HG03175 (cell line): ENCODE measurements at regions not wholly inside any gene's neighbourhood (a gene's known extent, or its start where the extent isn't known, plus 50 kb on each side); places are given as distances from the start of the nearest gene placed in this dataset.
A peak's percentile ranks its signal among the peaks of the same experiment; 100 is the strongest.

Experiments
- ATAC-seq: cut with Tn5 transposase; IDR thresholded peaks from one replicate; pipeline ENCODE4 v1.9.1; 2021; ENCODE audit warnings: mild to moderate bottlenecking, moderate library complexity; ENCODE audit not compliant: unreplicated experiment

DNA sequence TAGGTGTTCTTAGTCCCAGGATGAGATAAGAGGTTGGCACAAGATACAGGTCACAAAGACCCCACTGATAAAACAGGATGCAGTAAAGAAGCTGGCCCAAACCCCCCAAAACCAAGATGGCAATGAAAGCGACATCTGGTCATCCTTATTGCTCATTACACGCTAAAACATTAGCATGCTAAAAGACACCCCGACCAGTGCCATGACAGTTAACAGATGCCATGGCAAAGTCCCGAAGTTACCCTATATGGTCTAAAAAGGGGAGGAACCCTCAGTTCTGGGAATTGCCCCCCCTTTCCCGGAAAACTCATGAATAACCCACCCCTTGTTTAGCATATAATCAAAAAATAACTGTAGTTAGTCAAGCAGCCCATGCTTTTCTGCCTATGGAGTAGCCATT lies 251.1 kb downstream of the SLC4A3 start:
- no peak for ATAC-seq

DNA sequence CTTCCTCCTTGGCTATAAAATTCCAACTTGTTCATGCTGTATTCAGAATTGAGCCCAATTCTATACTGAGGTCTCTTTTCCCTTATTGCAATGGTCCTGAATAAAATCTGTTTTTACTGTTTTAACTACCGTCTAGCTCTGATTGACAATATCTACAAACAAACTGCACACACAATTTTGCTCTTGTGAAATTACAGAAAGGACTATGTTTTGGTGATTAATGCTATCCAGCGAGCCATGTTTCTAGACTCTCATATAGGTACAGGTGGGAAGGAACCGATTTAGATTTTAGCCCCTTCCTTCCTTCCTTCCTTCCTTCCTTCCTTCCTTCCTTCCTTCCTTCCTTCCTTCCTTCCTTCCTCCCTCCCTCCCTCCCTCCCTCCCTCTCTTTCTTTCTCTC lies 254.4 kb downstream of the SLC4A3 start:
- no peak for ATAC-seq

DNA sequence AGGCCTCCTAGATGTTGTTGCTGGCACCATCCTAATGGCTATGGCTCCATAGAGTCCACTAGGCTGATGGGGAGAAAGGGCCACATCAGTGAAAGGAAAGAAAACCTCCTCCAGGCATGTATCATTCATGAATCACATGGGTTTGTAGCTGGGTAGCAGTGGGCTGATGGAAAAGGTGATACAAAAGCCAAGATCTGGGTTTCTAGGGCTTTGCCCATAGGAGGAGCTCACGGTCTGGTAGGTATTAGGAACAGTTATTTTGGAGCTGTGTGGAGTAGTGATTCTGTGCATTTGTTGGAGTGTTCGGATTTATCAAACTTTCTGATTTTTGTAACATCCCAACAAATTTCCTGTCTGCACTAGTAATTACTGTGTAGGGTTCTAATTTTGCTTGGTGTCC lies 259.2 kb downstream of the SLC4A3 start:
- ATAC-seq, result no peak

DNA sequence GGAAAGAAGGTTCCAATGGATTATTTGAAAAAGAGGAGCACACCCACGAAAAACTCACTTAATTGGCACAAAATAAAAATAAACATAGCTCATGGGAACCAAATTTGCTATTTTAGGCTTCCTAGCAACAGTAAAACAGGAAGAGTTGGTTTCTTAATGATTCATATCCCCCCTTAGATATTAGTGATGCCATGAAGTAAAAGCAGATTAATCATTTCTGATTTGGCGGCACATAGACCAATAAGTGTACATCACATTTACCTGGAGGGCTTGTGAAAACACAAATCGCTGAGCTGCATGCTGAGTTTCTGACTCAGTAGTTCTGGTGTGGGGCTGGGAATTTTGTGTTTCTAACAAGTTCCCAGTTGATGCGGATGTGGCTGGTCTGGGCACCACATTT lies 260.4 kb downstream of the SLC4A3 start:
- no peak for ATAC-seq

DNA sequence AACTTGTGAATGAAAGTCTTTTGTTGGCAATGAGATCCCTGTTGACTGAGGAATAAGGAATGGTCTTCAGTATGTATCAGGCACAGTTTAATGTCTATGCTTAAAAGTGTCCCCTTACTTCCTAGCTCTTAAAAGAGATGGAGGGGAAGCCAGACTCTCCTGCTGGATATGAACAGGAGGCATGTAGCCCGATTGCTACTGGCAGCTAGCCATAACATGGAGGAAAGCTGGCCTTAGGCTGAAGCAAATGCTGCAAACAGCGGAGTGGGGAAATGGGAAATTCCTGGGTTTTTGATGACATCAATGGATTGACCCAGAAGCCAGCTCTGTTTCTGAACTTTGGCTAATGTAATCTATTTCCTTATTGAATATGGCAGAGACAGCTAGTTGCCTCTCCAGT lies 266.1 kb downstream of the SLC4A3 start:
- no peak for ATAC-seq

DNA sequence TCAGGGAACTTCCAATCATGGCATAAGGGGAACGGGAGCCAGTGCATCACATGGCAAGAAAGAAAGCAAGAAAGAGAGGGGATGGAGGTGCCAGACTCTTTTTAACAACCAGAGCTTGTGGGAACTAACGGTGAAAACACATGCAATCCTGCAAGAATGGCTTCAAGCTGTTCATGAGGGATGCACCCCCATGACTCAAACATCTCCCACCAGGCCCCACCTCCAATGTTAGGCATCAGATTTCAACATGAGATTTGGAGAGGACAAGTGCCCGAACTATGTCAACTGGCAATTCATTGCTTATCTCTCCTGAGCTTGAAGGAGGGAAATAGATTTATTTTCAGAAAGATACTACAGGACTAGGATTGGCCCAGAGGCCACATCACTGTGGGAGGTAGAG lies 270.0 kb downstream of the SLC4A3 start:
- no peak for ATAC-seq

DNA sequence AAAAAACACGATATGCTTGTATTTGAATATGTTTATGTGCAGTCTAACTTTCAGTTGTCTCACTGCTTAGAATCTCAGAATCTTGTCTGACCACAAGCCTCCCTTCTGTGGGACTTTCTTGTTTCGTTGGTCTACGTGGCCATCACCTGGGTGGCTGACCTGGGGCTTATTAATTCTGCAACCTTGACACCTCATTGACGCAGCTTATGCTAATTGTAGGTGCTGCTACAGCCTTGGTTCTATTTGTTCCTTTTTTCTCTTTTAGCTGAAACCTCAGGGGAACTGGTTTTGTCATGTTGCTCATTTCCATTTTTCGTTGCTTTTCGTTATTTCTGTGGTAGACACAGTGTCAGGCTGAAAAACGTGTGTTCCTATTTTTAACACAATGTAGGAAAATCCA lies 273.7 kb downstream of the SLC4A3 start:
- peak; percentile 50 for ATAC-seq

DNA sequence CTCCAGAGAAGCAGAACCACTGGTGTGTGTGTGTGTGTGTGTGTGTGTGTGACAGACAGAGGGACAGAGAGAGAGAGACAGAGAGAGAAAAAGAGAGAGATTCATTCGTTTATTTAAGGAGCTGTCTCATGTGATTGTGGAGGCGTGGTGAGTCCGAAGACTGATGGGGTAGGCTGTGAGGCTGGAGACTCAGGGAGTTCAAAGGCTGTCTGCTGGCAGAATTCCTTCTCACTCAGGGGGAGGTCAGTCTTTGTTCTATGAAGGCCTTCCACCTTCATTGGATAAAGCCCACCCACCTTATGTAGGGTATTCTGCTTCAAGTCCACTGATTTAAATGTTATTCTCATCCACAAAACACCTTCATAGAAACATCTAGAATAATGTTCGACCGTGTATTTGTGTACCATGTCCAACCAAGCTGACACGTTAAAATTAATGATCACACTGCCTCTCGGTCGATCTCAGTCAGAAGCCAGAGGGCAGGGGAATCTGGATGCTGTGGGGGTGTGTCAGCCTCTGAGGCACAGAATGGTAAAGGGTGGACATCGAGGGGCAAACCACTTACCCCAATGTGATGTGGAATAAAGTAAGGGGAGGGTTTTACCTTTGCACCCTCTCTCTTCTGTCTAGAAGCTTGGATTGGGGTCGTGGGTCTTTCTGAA lies 275.6 kb downstream of the SLC4A3 start:
- no peak for ATAC-seq

DNA sequence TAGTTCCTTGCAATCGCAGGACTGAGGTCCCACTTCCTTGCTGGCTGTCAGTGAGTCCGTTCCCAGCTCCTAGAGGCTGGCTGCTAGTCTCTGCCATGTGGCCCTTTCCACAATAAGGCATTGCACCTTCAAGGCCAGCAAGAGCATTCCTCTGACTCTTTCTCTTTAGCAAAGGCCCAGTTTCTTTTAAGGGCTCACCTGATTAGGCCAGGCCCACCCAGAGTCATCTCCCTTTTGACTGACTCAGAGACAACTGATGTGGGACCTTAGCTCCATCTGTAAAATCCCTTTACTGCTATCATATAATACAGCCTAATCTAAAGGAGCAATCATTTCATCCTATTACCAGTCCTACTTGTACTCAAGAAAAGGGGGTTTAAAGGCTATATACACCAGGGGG lies 278.2 kb downstream of the SLC4A3 start:
- ATAC-seq, result no peak

DNA sequence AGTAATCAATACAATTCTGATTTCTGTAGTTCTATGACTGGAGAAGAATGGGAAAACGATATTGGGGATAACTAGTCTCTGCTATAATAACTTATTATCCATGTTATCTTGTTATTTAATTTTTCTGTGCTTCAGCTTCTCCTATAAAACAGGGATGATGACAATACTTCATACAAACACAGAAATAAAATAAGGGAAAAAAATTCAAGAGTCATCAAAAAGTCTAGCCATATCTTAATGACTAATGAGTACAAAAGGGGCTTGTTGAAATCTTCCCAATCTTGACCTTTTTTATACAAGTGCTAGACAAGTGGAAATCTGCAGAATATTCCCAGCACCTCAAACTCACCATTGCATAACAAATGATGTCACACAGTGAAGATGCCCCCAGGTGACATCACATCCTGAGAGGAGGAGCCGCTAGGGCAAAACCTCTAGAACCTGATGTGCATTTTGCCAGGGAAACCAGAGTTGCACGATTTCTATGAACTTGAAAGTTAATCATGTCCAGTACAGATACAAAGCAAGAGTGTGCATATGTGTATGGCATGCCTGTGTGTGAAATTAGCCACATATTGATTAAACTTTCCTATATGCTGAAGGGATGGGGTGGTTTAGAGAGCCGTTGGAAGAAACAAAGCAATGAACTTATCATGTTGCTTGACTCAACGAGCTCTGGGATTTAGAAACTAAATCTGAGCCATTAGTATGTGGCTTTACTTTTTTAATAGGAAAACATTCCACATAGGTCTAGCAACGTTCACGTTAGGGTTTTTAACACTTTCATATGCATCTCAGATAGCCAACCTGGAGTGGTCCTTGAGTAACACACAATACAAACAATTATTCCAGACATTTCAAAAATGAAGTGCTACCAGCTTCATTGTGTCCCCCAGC lies 278.9 kb downstream of the SLC4A3 start:
- no peak for ATAC-seq

DNA sequence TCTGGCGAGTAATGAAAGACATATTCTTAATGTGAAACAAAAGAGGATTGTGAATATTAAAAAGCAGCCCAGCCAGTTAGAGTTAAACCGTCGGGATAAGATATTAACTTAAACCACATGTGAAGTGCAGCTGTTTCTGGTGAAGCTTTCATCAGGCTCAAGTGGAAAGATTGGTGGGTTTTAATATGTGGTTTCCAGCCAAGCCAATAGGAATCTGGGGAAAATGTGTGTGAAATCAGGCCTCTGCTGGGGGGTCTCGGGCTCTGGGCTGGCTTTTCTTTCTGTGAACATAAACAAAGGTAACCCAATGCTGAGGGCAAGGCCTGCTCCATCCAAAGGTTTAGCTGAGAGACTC lies 279.6 kb downstream of the SLC4A3 start:
- no peak for ATAC-seq

DNA sequence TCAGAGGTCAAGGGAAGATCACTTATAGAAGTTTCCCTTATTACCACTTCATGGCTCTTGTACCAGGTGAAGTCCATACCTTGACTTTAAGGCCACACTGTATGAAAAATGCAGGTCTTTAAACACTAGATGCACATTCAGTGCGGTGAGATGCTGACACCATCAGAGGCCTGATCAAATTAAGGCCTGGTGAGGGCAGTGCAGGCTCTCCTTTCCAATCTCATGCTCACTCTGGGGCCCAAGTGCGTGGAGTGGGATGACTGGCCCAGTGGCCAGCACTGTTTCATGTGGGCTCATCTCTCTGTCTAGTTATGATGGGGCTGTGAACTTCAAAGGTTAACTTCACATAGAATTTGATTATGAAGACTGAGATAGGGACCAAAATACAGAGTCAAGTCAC lies 281.1 kb downstream of the SLC4A3 start:
- no peak for ATAC-seq

DNA sequence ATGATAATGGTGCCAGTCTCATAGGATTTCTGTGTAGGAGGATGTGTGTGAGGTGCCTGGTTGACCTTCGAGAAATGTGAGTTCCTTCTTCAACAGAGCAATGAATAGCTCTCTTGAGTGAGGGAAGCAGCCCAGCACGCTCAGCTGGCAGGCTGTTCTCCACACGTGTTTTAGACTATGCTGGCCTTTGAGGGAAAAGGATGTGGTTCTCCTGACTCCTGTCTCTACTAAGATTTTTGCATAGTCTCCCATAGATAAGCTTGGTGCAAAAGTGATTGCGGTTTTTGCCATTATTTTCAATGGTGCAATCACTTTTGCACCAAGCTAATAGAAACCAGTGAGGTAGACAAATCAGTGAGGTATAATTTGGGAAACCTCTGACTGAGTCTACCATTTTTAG lies 284.1 kb downstream of the SLC4A3 start:
- no peak for ATAC-seq

DNA sequence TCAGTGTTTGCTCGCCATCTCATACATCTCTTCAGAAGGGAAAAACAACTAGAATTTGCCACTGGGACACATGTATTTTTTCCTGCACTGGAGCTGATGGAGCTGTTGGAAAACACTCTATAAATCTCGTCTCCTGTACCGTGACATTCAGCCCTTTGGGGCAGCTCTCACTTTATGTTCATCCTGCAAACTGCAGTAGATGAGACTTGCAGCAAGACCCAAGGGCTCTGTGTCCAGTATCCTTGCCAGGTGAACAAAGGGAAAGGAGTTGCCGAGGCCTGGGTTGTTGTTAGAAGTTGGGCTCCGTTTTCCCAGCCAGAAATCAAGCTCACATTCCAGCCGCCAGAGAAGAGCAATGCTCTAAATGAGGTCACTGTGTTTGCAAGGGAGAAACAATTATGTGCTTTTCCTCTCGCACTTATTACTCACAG lies 285.1 kb downstream of the SLC4A3 start:
- ATAC-seq, result no peak

DNA sequence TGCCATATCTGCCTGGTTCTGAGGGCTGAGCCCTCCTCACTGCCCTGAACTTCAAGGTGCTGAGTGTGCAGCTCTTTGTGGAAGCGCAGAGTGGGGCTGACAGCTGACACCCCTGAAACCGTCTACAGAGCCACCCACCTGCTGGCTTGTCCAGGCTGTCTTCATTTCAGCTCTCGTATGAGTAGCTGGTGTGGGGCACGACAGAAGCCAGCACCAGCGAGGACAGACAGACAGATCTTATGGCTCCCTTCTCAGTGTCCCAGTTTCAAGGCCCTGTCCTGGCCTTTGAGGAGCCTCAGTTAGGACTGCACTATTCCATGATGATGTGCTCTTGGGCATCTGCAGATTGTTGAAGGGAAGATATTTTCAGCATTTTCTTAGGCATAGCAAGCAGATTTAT lies 287.1 kb downstream of the SLC4A3 start:
- no peak for ATAC-seq

DNA sequence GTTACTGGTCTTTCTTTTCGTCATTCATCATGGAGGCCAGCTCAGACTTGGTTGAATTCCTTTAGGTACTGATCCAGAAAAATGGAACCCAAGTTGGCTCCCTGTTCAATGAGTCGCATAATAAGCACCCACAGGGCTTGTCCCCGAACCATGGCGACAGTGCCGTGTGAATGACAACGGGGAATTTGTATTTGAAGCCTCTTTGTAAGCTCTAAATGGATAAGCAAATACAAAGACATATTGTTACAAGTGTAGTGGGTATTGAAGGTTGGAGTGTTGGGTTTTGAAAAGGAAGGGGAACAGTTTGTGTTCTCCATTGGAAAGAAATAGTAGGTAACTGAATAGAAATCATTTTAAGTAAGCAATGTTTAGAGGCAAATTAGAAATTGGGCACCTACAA lies 288.9 kb downstream of the SLC4A3 start:
- ATAC-seq, result no peak

DNA sequence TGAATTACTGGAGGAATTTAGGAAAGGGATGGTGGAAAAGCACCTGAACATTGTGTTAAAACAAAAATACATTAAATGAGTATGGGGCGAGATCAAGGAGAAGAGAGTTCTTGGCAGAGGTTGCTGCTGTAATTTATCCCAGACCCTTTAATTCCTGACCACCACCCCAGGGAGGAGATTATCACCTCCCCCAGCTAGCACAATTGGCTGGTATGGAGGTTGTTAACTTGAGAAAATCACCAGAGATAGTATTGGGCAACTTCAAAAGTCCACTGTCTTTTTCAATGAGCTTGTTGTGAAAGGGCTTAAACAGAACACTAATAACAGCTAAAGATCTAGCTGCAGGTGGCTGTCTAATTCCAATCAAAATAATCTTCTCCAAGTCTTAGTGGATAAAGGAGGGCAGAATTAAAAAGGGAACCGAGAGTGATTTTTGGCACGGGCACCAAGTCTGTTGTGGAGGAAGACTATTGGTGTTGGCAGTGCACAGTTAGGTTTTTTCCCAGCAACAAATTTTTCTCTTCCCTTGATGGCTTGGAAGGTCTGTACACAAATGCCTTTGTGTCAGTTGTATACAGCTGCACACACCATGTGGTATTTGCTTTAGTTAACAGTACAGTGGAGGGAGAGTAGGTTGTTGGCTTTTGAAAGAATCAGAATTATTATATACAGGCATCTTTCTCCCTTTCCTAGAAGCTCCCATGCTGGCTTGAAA lies 289.5 kb downstream of the SLC4A3 start:
- ATAC-seq, result no peak

DNA sequence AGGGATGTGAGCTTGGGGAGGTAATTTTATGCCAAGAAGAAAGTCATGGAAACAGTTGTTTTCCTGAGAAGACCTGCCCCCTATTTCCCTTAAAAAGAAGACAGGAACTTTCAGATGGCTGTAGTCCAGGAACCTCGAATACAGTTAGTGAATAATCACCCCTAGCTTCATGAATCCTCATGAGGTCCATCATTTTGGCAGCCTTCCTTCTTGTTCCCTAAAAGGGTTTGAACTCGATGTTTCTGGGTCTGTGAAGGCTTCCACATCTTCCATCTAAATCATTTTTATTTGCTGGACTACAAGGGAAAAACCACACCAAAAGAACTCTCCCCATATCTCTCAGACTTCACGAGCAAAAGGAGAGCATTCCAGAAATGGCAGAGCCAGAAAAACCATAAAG lies 290.8 kb downstream of the SLC4A3 start:
- ATAC-seq, result no peak

DNA sequence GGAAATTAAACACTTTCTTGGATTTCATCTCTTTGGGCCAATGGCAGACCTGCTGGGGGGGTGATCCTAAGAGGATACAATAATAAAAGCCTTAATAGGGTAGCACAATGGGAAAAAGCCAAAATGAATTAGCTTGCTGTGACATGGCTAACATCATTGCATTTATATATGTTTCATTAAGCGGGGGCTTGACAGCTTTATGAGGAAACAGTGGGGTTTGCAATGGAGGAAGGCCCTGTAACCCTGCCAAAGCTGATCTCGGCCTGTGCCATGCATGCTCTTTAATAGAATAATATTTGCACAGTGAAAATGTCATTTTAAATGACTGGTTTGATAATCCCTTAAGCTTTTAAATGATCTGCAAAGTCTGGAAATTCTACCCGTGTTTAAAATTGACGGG lies 291.5 kb downstream of the SLC4A3 start:
- no peak for ATAC-seq

DNA sequence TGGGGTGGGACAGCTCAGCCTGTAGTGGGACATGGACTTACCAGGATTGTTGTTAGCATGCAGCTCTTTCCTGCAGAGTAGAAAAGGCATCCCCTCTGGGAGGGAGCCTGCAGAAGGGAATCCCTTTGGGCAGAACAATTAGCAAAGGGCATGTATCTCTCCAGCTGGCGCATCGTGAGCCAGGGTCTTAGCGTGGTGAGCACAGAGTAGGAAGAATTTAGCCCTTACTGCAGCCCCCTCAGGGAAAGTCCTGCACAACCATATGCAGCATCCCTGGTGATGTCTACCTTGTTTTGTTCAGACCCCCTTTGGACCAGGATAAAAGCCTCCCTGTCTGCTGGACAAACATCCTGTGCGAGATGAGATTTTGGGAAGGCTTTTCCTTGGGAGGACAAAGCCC lies 292.1 kb downstream of the SLC4A3 start:
- ATAC-seq, result no peak

DNA sequence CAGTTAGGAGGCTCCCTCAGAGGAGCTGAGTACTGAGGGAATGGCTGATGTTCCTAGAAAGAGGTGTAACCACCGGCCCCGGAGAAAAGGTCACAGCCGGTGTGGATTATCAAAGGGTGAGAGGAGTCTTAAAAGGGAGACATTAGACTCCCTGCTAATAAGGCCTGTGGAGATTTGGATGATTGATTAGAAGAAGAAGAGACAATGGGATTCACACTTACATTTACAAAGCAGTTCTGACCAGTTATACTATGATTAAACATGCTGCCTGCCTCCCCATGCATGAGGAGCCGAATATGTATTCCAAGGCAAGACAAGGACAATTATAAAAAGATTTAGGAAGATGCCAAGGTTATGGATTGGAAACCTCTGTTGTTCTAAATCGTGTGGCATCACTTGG lies 302.4 kb downstream of the SLC4A3 start:
- ATAC-seq, result no peak

DNA sequence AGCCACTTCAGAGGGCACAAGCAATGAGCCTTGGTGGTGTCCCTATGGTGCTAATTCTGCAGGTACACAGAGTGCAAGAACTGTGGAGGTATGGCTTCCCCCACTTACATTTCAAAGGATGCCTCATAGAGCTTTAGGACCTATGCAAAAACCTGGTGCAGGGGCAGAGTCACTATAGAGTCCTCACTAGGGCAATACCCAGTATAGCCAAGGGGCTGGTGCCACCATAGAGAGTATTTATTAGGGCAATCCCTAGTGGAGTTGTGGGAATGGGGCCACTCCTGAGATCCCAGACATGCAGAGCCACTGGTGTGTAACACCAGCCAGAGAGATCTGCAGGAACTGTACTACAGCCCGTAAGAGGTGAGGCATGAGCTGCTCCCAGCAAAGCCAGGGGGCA lies 312.2 kb downstream of the SLC4A3 start:
- ATAC-seq, result no peak
